HPDE6-E6E7 (cell line): ENCODE measurements at regions not wholly inside any gene's neighbourhood (a gene's known extent, or its start where the extent isn't known, plus 50 kb on each side); places are given as distances from the start of the nearest gene placed in this dataset.
A peak's percentile ranks its signal among the peaks of the same experiment; 100 is the strongest.

Experiments used
- DNase-seq: peaks from one replicate; pipeline ENCODE4 v3.0.0; 2011; ENCODE audit warnings: missing footprints; ENCODE audit errors: extremely low spot score

DNA sequence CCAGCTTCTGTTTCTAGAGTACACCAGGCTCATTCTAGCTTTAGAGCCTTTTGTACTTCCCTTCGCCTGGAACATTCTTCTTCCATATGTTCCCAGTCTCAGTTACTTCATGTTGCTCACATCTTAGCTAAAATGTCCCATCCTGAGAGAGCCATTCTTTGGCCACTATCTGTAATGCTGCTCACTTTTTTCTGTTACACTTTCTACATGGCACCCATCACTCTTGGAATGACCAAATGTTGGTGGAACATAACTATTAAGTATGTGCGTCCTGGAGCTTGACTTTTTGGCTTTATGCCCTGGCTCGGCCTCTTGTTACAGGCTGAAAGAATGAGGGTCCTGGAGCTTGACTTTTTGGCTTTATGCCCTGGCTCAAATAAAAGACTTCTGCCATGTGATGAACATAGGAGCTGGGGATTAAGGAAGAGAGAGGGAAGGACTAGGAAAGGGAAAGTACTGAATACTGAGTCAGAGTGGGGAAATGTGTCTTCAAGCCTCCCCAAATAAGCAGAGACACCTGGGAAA lies 442.9 kb upstream of the ATP2B1 start:
- no peak for DNase-seq

- no peak for DNase-seq
Measured at GRCh38 chr12:90149453-90149852, 440.8 kb upstream of the ATP2B1 start.

DNA sequence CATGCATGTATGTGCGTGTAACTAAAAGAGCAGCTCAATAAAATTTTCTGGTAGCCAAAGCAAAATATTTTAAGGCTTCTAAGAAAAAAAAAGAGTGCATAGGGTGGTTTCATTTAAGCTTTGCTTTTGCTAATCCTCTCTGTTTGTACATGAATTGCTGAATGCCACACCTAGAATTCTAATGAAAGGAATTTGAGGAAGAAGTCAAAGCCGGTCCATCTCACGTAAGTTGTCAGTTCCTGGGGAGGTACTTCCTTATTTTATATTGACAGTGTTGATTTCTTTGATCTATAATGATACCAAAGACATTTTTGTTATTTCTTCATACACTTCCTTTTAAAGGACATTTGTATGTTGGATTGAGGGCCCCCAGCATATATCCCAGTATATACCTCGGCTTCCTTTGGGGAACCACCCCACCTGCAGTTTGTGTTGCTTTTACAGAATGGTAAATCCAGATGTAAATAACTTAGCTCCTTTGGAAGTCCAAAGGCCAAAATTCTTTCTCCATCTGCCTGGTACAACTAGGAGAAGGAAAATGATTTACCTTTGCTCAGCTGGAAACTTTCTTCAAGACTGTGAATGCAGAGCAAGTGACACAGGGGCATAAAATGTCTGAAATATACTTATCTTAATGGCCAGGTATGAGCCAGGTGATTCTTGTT lies 420.9 kb upstream of the ATP2B1 start:
- no peak for DNase-seq

DNA sequence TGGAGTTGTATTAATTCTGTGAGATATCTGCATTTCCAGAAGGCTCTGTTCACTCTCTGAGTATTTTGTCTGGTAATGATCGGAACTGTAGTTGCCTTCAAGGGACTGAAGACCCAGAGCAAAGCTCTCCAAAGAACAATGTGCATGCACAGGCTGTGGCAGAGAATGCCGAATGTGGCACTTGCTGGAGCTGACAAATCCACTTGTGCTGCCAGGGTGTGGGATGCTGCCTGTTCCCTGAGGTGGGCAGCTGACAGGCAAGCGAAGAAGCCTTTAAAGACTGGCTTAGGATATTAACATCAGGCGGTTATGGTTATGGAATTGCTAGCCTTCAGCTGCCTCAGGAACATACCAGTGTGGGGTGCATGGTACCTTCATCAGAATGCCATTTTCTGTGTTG lies 419.9 kb upstream of the ATP2B1 start:
- DNase-seq: no peak

- no peak for DNase-seq
Measured at GRCh38 chr12:90126125-90126524, 417.5 kb upstream of the ATP2B1 start.

- no peak for DNase-seq
Measured at GRCh38 chr12:90124914-90125313, 416.3 kb upstream of the ATP2B1 start.

- no peak for DNase-seq
Measured at GRCh38 chr12:90124289-90124688, 415.7 kb upstream of the ATP2B1 start.

DNA sequence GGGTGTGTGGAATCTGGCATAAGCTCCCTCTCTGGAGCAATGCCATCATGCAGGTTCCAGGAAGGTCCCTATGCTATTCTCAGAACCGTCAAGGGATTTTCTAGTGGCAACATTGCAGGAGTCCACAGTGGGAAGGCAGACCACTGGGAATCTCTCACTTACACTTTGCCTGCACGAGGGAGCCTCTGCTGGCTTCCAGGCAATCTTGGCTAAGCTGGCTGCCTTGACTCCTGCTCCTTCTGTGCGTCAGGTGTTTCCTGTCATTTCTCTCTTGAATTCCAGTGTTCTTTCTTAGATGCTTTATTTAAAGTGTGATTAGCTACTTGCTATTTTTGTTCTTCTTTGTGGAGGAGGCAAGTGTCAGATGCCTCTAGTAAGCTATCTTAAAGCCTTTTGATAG lies 414.0 kb upstream of the ATP2B1 start:
- no peak for DNase-seq

DNA sequence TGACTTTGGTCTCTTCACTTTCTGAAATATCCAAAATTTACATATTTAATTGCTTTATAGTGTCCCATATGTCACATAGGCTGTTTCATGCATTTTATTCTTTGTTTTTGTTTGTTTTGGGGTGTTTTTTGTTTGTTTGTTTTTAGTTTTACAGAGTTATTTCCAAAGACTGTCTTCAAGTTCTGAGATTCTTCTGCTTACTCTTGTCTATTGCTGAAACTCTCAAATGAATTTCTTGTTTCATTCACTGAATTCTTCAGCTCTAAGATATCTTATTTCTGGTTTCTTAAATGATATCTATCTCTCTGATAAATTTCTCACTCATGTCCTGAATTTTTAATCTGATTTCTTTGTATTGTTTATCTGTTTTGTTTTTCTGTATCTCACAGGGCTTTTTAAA lies 412.0 kb upstream of the ATP2B1 start:
- DNase-seq: no peak

DNA sequence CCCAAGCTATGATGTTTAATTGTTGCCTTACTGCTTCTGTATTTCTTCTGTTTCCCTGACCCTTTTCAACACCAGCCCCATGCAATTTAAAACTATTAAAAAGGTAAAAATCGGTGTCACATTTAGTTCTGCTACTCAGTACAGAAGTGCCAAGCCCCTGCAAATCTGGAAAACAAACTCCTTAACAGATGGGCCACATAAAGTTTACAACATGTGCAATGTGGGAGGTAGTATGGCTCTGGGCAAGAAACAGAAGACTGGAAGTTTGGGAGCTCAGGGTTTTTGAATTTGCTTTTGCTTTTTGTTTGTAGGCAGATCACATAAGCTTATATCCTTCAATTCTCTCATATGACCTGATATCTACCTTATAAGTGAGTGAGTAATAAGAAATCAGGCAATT lies 404.0 kb upstream of the ATP2B1 start:
- no peak for DNase-seq

DNA sequence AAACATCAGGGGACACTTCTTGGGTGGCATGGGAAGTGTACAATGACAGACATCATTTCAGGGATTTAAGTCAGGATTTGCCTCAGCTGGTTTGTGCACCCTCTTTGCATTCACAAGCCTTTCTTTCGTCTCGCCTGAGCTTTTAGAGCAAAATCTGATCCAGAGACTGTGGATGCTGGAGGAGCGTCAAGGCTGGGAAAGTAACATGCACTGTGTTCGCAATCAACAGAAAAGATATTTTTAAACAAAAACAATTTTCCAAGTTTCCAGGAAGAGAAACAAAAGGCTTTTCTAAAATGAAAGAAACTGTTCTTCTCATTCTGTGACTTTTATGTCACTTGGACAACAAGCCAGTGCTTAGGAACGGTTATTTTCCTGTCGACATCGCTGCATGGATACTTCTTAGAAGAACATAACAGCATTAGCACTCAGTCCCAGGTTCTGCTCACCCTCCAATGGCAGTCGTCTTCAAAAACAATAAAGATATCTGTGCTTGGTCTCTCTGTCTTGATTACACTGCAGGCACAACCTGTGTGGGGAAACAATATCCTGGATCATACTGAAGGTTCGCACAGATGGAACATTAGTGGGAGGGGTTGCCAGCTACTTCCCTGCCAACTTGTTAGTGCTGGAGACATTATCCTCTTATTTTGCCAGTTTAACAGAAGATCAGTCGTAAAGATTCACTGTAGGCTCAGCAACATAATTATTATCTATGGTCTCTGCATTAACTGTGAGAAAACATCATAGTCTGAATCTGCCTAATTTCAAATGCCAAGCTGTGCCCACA lies 403.3 kb upstream of the ATP2B1 start:
- no peak for DNase-seq

DNA sequence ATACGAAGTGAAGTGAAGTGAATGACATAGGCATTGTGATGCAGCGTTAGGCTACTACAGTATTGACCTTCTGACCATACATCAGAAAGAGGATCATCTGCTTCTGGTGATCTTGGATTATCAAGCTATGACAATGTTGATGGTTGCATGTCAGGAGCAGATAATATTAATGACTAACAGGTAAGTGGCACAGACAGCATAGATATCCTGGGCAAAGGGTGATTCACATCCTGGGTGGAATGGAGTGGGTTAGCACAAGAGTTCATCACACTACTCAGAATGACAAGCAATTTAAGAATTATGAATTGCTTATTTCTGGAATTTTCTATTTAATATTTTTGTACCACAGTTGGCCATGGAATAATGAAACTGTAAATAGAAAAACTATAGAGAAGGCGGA lies 397.9 kb upstream of the ATP2B1 start:
- DNase-seq: no peak

- DNase-seq: peak; percentile 29
Measured at GRCh38 chr12:90102957-90103652, 394.5 kb upstream of the ATP2B1 start.

GRCh38 chr12:90100579-90100978 lies 391.9 kb upstream of the ATP2B1 start:
- DNase-seq: no peak

- DNase-seq: no peak
Measured at GRCh38 chr12:90099288-90099687, 390.6 kb upstream of the ATP2B1 start.

- no peak for DNase-seq
Measured at GRCh38 chr12:90098132-90098779, 389.6 kb upstream of the ATP2B1 start.

- DNase-seq: no peak
Measured at GRCh38 chr12:90091809-90092208, 383.2 kb upstream of the ATP2B1 start.

DNA sequence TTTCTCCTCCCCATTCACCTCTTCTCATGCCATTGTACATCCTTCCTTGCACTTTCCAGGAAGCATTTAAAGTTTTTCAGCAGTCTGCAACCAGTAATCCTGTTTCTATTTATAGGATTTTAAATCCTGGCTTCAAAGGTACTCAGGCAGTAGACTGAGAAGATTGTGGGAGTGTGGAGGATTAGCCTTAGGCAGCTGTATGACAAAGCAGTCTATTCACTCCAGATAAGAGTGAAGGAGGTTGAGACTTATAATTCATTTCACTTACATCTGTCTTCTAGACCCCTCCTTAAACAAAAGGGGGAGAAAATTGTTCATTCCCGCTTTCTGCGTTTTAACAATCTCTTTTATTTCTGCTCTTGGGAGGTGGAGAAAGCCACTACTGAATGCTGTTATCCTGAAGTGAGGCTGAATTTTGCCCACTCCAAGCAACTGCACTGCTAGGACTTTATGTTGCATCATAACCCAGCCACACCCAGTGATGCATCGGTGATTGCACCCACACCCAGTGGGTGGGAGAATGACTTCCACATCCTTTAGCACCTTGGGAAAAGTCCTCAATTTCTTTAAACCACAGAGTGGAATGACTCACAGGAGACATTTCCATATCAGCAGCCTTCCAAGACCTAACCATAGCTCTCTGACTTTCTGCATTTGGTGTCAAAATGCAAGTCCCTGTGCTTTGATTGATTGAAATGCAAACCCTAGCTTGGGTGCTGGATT lies 382.5 kb upstream of the ATP2B1 start:
- DNase-seq: peak; percentile 54

DNA sequence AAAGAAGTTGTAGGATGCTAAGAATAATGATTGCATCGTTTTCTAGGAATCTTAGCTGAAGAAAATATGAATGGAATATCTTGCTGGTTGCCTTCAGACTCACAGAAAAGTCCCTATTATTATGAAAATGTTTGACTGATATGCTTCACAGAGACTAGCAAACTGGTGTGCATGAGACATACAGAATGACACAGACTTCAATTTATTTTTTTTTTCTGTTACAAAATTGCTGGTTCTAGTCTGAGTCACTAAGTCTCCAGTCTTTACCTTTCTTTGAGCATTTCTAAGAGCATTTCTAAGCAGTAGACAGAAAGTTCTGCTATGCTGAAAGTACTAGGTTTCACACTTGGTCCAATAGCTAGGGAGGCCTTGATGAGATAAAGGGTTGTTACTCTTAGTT lies 377.6 kb upstream of the ATP2B1 start:
- DNase-seq: no peak

- no peak for DNase-seq
Measured at GRCh38 chr12:90085494-90086274, 377.0 kb upstream of the ATP2B1 start.

DNA sequence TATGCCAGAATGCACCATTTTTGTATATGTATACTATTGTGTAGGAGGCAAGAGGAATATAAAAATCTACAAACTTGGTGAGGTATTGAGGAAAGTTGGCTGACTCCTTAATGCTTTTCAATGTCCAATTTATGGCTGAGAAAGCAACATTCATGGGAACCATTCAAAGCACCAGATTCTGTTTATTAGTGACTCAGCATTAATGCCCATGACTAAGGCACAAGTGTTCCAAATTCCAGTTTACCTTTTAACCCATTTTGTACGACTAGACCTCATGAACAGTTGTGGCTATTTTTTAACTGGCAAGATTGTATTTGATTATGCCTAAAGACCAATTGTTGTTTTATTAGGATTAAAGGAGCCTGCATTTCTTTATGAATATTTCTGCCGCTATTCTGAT lies 375.4 kb upstream of the ATP2B1 start:
- DNase-seq: no peak
